ENCODE measurements at regions not wholly inside any gene's neighbourhood (a gene's known extent, or its start where the extent isn't known, plus 50 kb on each side); places are given as distances from the start of the nearest gene placed in this dataset.

DNA sequence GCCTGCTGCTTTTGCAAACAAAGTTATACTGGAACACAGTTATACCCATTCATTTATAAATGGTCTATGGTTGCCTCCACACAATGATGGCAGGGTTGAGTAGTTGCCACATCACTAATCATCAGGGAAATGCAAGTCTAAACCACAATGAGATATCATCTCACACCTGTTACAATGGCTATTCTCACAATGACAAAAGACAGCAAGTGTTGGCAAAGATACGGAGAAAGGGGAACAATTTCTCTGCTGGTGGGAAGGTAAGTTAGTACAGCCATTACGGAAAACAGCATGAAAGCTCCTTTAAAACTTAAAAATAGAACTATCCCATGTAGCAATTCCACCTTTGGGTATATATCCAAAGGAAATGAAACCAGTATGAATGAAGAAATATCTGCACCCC, 261.4 kb downstream of the TJP1 start:
- no peak for DNase-seq
- TF ChIP-seq POLR2AphosphoS5 (IDR thresholded peaks at IDR 0.05) (no peak), POLR2A (IDR thresholded peaks at IDR 0.05) (no peak), EP300 (IDR thresholded peaks at IDR 0.05) (no peak)
- TF ChIP-seq, protein P1, sequence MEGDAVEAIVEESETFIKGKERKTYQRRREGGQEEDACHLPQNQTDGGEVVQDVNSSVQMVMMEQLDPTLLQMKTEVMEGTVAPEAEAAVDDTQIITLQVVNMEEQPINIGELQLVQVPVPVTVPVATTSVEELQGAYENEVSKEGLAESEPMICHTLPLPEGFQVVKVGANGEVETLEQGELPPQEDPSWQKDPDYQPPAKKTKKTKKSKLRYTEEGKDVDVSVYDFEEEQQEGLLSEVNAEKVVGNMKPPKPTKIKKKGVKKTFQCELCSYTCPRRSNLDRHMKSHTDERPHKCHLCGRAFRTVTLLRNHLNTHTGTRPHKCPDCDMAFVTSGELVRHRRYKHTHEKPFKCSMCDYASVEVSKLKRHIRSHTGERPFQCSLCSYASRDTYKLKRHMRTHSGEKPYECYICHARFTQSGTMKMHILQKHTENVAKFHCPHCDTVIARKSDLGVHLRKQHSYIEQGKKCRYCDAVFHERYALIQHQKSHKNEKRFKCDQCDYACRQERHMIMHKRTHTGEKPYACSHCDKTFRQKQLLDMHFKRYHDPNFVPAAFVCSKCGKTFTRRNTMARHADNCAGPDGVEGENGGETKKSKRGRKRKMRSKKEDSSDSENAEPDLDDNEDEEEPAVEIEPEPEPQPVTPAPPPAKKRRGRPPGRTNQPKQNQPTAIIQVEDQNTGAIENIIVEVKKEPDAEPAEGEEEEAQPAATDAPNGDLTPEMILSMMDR (IDR thresholded peaks at IDR 0.05), result no peak
- no peaks in the 10 kb centered on the region for H3K9me3 ChIP-seq
- H3K4me1 ChIP-seq, result no peaks in the 10 kb centered on the region
- H3K27ac ChIP-seq, result no peak overlapping the region
- H3K27me3 ChIP-seq, result no peaks in the 10 kb centered on the region
- WGBS, 2 donors, result 43 to 93% methylated on average over 2 of the region's 2 CpGs
- no peak for ATAC-seq (ENCODE audit: low FRiP score in 2 of 2)
- H3K36me3 ChIP-seq, result no peaks in the 10 kb centered on the region
- no peak overlapping the region for H3K4me3 ChIP-seq

DNA sequence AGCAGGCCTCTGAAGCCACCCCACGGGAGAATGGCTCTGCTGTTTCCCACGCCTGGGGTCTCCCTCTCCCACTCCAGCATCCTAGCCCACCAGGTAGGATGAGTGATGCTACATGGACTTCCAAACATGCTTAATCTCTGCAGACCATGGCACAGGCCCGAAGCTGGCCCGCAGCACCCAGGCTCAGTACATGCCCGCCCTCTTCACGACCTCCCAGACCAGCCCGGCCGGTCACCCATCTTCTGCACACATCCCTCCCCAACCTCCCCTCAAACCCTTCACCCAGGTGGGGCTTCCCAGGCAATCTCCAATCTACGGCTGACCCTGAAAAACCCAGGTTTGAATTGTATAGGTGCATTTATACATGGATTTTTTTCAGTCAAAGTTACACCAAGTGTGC, 264.0 kb downstream of the TJP1 start:
- H3K27ac ChIP-seq, result no peak overlapping the region
- no peaks in the 10 kb centered on the region for H3K4me1 ChIP-seq
- 92% methylated on average over 9 of the region's 9 CpGs for WGBS, 2 donors
- DNase-seq (no peak), ATAC-seq (ENCODE audit: low FRiP score in 2 of 2) (no peak)
- no peak overlapping the region for H3K4me3 ChIP-seq
- no peaks in the 10 kb centered on the region for H3K9me3 ChIP-seq
- TF ChIP-seq POLR2AphosphoS5 (IDR thresholded peaks at IDR 0.05) (no peak), EP300 (IDR thresholded peaks at IDR 0.05) (no peak), POLR2A (IDR thresholded peaks at IDR 0.05) (no peak)
- TF ChIP-seq, protein P1 (IDR thresholded peaks at IDR 0.05), result no peak
- no peaks in the 10 kb centered on the region for H3K27me3 ChIP-seq
- H3K36me3 ChIP-seq, result no peaks in the 10 kb centered on the region

DNA sequence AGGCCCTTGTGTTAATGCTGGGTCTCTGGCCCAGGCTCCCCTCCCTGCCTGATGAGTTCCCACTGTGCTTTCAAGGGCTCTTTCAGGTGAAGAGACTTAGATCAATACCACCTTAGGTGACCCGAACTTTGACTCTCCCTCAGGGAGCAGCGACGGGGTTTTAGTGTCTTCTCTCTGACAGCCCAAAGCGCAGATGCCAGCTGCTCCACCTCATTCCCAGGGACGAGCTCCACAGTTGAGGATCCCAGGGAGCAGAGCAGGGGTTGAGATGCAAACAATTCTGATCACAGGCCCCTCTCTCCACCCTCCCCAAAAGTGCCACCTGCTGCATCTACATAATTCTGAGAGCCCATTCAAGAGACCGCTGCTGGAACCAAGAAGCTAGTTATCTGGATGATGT, 265.1 kb downstream of the TJP1 start:
- Histone ChIP-seq H3K27me3 (no peaks in the 10 kb centered on the region), H3K36me3 (no peaks in the 10 kb centered on the region), H3K9me3 (no peaks in the 10 kb centered on the region), H3K4me1 (no peaks in the 10 kb centered on the region), H3K4me3 (no peak overlapping the region), H3K27ac (no peak overlapping the region)
- WGBS, 2 donors, result 84 to 87% methylated on average over 6 of the region's 6 CpGs
- DNase-seq (no peak), ATAC-seq (ENCODE audit: low FRiP score in 2 of 2) (peak in 1 of 2 donors; percentile 11)
- TF ChIP-seq, protein P1 (IDR thresholded peaks at IDR 0.05), result no peak
- TF ChIP-seq POLR2AphosphoS5 (IDR thresholded peaks at IDR 0.05), result no peak
- no peak for TF ChIP-seq POLR2A (IDR thresholded peaks at IDR 0.05)
- no peak for TF ChIP-seq EP300 (IDR thresholded peaks at IDR 0.05)

DNA sequence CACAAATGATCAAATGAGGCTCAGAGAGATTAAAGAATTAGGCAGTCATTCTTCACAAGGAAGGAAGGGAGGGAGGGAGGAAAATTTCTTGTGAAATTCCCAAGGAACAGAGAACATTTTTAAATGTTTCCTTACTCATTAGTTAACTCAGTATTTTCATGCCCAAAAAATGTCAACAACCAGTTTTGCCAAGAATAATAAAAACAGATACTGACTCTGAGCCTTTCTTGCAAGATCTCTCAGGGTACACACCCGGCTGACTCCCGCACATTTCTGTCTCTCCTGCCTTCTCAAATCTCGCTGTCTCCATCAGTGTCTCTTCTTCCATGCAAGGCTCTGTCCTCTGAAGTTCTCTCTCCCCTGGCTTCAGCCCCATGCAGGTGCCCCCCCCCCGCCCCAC, 265.9 kb downstream of the TJP1 start:
- Histone ChIP-seq H3K4me1 (no peaks in the 10 kb centered on the region), H3K27me3 (no peaks in the 10 kb centered on the region), H3K4me3 (no peak overlapping the region), H3K27ac (no peak overlapping the region), H3K36me3 (no peaks in the 10 kb centered on the region), H3K9me3 (no peaks in the 10 kb centered on the region)
- peak in 1 of 2 donors; percentile 24 for ATAC-seq (ENCODE audit: low FRiP score in 2 of 2)
- 62 to 80% methylated on average over 4 of the region's 4 CpGs for WGBS, 2 donors
- no peak for TF ChIP-seq EP300 (IDR thresholded peaks at IDR 0.05)
- no peak for DNase-seq

DNA sequence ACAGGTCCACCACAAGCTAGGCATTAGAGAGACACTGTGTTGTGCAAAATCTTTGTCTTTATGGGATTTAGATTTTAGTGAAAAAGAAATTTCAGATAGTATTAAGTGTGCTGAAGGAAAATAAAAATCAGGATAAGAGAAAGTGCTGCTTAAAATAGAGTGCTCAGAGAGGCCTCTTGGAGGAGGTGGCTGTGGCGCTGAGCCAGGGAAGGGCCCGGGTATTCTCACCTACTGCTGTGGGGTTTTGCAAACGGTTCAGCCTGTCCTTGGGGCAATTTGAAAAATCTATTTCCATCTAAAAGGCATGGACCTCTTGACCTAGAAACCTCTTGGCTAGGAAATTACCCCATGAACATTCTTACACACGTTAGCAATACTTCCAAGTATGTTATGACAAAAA, 267.7 kb downstream of the TJP1 start:
- Histone ChIP-seq H3K27me3 (no peaks in the 10 kb centered on the region), H3K4me3 (no peak overlapping the region), H3K9me3 (no peaks in the 10 kb centered on the region), H3K27ac (no peak overlapping the region), H3K36me3 (no peaks in the 10 kb centered on the region), H3K4me1 (no peaks in the 10 kb centered on the region)
- TF ChIP-seq, protein P1 (IDR thresholded peaks at IDR 0.05), result no peak
- TF ChIP-seq POLR2AphosphoS5 (IDR thresholded peaks at IDR 0.05) (no peak), POLR2A (IDR thresholded peaks at IDR 0.05) (no peak), EP300 (IDR thresholded peaks at IDR 0.05) (no peak)
- 46 to 48% methylated on average over 4 of the region's 4 CpGs for WGBS, 2 donors
- DNase-seq (no peak), ATAC-seq (ENCODE audit: low FRiP score in 2 of 2) (no peak)

Measured in upper lobe of left lung (tissue), 6 donors.